GM12878 (cell line): ENCODE measurements at regions not wholly inside any gene's neighbourhood (a gene's known extent, or its start where the extent isn't known, plus 50 kb on each side); places are given as distances from the start of the nearest gene placed in this dataset.

Experiments used
- CTCF ChIP-seq, 3 experiments: IDR thresholded peaks in 2 of 3; conservative IDR thresholded peaks in 1 of 3; 2 replicates each; pipeline ENCODE4 v1.5.1; 2011; ENCODE audit warnings: low read depth in 3 of 3, low read length in 3 of 3, mild to moderate bottlenecking in 3 of 3, control low read depth in 2 of 3, moderate library complexity in 2 of 3, inconsistent platforms in 1 of 3, mixed read lengths in 1 of 3; ENCODE audit not compliant: control insufficient read depth in 2 of 3, insufficient read depth in 1 of 3; ENCODE audit errors: extremely low read depth in 1 of 3
- E2F4 ChIP-seq: IDR thresholded peaks from 2 replicates; pipeline ENCODE4 v1.6.1; 2012; ENCODE audit warnings: low read depth, low read length, improper control_type of control experiment
- EGR1 ChIP-seq, 2 experiments: IDR thresholded peaks; 1 replicate in 1 of 2; 2 replicates in 1 of 2; pipeline ENCODE4 v1.6.1; 2011 to 2012; ENCODE audit warnings: low read depth in 2 of 2, low read length in 2 of 2, borderline replicate concordance in 1 of 2, mild to moderate bottlenecking in 1 of 2, moderate library complexity in 1 of 2
- EZH2 ChIP-seq: IDR thresholded peaks from 2 replicates; pipeline ENCODE4 v1.6.1; 2012; ENCODE audit warnings: low read depth, mild to moderate bottlenecking, control low read depth, inconsistent platforms, low read length, borderline replicate concordance; ENCODE audit not compliant: control insufficient read depth

- no peak for TF ChIP-seq E2F4
- no peak for TF ChIP-seq EGR1 (IDR thresholded peaks at IDR 0.05; ENCODE audit: borderline replicate concordance in 1 of 2, low read depth in 2 of 2, low read length in 2 of 2)
- TF ChIP-seq EZH2 = no peak
- TF ChIP-seq CTCF (IDR thresholded peaks at IDR 0.05 in 2 of 3, conservative IDR thresholded peaks at IDR 0.05 in 1 of 3; ENCODE audit: control insufficient read depth in 2 of 3, extremely low read depth in 1 of 3, insufficient read depth in 1 of 3, low read depth in 3 of 3, low read length in 3 of 3) = no peak
Observed at GRCh38 chr22:49170053-49170452, 657.6 kb downstream of the BRD1 start.
